H1 (cell line): ENCODE measurements at regions not wholly inside any gene's neighbourhood (a gene's known extent, or its start where the extent isn't known, plus 50 kb on each side); places are given as distances from the start of the nearest gene placed in this dataset.

Source experiments
- CTCF ChIA-PET: fragments of 300-600 bp; sonication (Branson Sonifier 250); formaldehyde crosslinking; loops from one replicate; lab custom pipeline; 2021; ENCODE audit not compliant: partially characterized antibody; lab: Charles Lee
- POLR2A ChIA-PET: fragments of 300-600 bp; sonication (Branson Sonifier 250); formaldehyde crosslinking; loops from one replicate; lab custom pipeline; 2021; ENCODE audit warnings: inconsistent platforms; ENCODE audit not compliant: partially characterized antibody; lab: Charles Lee
- DNase-seq, 2 experiments: peaks; one replicate each; pipeline versions ENCODE4 v3.0.0 to v3.0.0-alpha.2; 2010 to 2022; ENCODE audit warnings: low spot score in 2 of 2, low read depth in 1 of 2, mixed read lengths in 1 of 2
- FAIRE-seq: peaks from 2 replicates; lab custom pipeline; 2011; peaks lifted over from hg19 to GRCh38; lab: Jason Lieb, UNC
- H2AFZ ChIP-seq: 2 replicates; pipeline ENCODE4 v1.8.1; 2012; ENCODE audit warnings: low read length, inconsistent platforms
- H2AK5ac ChIP-seq: 2 replicates; pipeline ENCODE4 v1.6.1; 2013; ENCODE audit warnings: low read depth, low read length
- H2BK120ac ChIP-seq: replicated peaks from 2 replicates; pipeline ENCODE3; 2013; ENCODE audit warnings: low read depth, low read length, inconsistent platforms
- H2BK12ac ChIP-seq: 2 replicates; pipeline ENCODE4 v1.6.1; 2013; ENCODE audit warnings: low read depth, low read length
- H2BK15ac ChIP-seq: 2 replicates; pipeline ENCODE4 v1.6.1; 2013; ENCODE audit warnings: low read length
- H2BK20ac ChIP-seq: 2 replicates; pipeline ENCODE4 v1.6.1; 2013; ENCODE audit warnings: low read length
- H2BK5ac ChIP-seq: 2 replicates; pipeline ENCODE4 v1.6.1; 2013; ENCODE audit warnings: low read depth, low read length
- H3K14ac ChIP-seq: 2 replicates; pipeline ENCODE4 v1.6.1; 2013; ENCODE audit warnings: inconsistent platforms; ENCODE audit not compliant: insufficient read length
- H3K18ac ChIP-seq: 2 replicates; pipeline ENCODE4 v1.6.1; 2013; ENCODE audit warnings: low read length; ENCODE audit errors: extremely low read depth
- H3K23ac ChIP-seq: 2 replicates; pipeline ENCODE4 v1.6.1; 2013; ENCODE audit warnings: inconsistent platforms; ENCODE audit not compliant: insufficient read length
- H3K23me2 ChIP-seq: 2 replicates; pipeline ENCODE4 v1.6.1; 2013; ENCODE audit warnings: low read depth, low read length
- H3K27ac ChIP-seq: 2 replicates; pipeline ENCODE4 v1.6.1; 2011; ENCODE audit warnings: low read depth, low read length, inconsistent platforms
- H3K27me3 ChIP-seq, 4 experiments: replicated peaks in 1 of 4; 1 replicate in 1 of 4; 2 replicates in 3 of 4; pipeline versions ENCODE4 v1.6.1 to v1.8.1; 2011 to 2013; ENCODE audit warnings: low read length in 3 of 4, mild to moderate bottlenecking in 3 of 4, inconsistent platforms in 2 of 4, mixed read lengths in 2 of 4, moderate library complexity in 1 of 4; ENCODE audit not compliant: control insufficient read depth in 3 of 4, insufficient read depth in 3 of 4; ENCODE audit errors: extremely low read depth in 1 of 4
- H3K36me3 ChIP-seq, 4 experiments: 2 replicates each; pipeline versions ENCODE4 v1.6.1 to v1.8.1; 2011 to 2013; ENCODE audit warnings: mild to moderate bottlenecking in 4 of 4, low read length in 3 of 4, moderate library complexity in 2 of 4, control low read depth in 1 of 4, inconsistent platforms in 1 of 4; ENCODE audit not compliant: insufficient read depth in 4 of 4, control insufficient read depth in 2 of 4
- H3K4ac ChIP-seq: replicated peaks from 2 replicates; pipeline ENCODE3; 2013; ENCODE audit warnings: low read length, low read depth, mixed read lengths, inconsistent platforms; ENCODE audit not compliant: insufficient read length
- H3K4me1 ChIP-seq, 4 experiments: replicated peaks in 1 of 4; 1 replicate in 1 of 4; 2 replicates in 3 of 4; pipeline versions ENCODE4 v1.6.1 to v1.8.1; 2011 to 2013; ENCODE audit warnings: low read length in 3 of 4, inconsistent platforms in 2 of 4, mixed read lengths in 1 of 4; ENCODE audit not compliant: insufficient read depth in 4 of 4, control insufficient read depth in 3 of 4
- H3K4me2 ChIP-seq, 2 experiments: 2 replicates each; pipeline versions ENCODE4 v1.6.1 to v1.8.1; 2011 to 2013; ENCODE audit warnings: low read depth in 2 of 2, low read length in 2 of 2, control low read depth in 1 of 2, inconsistent platforms in 1 of 2, mild to moderate bottlenecking in 1 of 2; ENCODE audit not compliant: insufficient read depth in 1 of 2
- H3K4me3 ChIP-seq, 4 experiments: fragments of 200-600, 300-600 bp in 1 of 4; sonication (generic), shearing (Covaris generic), sonication (Bioruptor Twin) in 1 of 4; 2 replicates each; pipeline versions ENCODE4 v1.5.1 to v1.8.1; 2011 to 2016; ENCODE audit warnings: low read length in 4 of 4, low read depth in 3 of 4, control low read depth in 2 of 4, inconsistent platforms in 2 of 4, mild to moderate bottlenecking in 2 of 4, mixed read lengths in 1 of 4, moderate library complexity in 1 of 4; ENCODE audit not compliant: insufficient read depth in 2 of 4; ENCODE audit errors: extremely low read depth in 1 of 4
- H3K56ac ChIP-seq: replicated peaks from 2 replicates; pipeline ENCODE3; 2013; ENCODE audit warnings: low read depth, mild to moderate bottlenecking, mixed read lengths, low read length, inconsistent platforms; ENCODE audit not compliant: insufficient read length
- H3K79me1 ChIP-seq: 2 replicates; pipeline ENCODE4 v1.6.1; 2013; ENCODE audit warnings: low read depth, low read length, control low read depth
- H3K79me2 ChIP-seq, 2 experiments: 2 replicates each; pipeline versions ENCODE4 v1.6.1 to v1.8.1; 2012 to 2013; ENCODE audit warnings: low read length in 2 of 2, mild to moderate bottlenecking in 2 of 2, inconsistent platforms in 1 of 2; ENCODE audit not compliant: insufficient read depth in 2 of 2, control insufficient read depth in 1 of 2
- H3K9ac ChIP-seq, 4 experiments: replicated peaks in 1 of 4; 1 replicate in 1 of 4; 2 replicates in 3 of 4; pipeline versions ENCODE4 v1.6.1 to v1.8.1; 2011 to 2013; ENCODE audit warnings: low read depth in 3 of 4, low read length in 3 of 4, control low read depth in 2 of 4, mild to moderate bottlenecking in 2 of 4, moderate library complexity in 2 of 4, inconsistent platforms in 1 of 4; ENCODE audit errors: extremely low read depth in 1 of 4
- H3K9me3 ChIP-seq, 2 experiments: 2 replicates each; pipeline versions ENCODE4 v1.6.1 to v1.8.1; 2012 to 2013; ENCODE audit warnings: mild to moderate bottlenecking in 2 of 2, moderate library complexity in 2 of 2, control low read depth in 1 of 2, inconsistent platforms in 1 of 2, low read depth in 1 of 2, low read length in 1 of 2, mixed read lengths in 1 of 2; ENCODE audit not compliant: insufficient read depth in 2 of 2
- H4K20me1 ChIP-seq, 2 experiments: replicated peaks in 1 of 2; 2 replicates each; pipeline versions ENCODE3 to v1.8.1; 2011 to 2013; ENCODE audit warnings: inconsistent platforms in 2 of 2, low read length in 2 of 2, mild to moderate bottlenecking in 1 of 2; ENCODE audit not compliant: insufficient read depth in 2 of 2, control insufficient read depth in 1 of 2
- H4K5ac ChIP-seq: 2 replicates; pipeline ENCODE4 v1.6.1; 2013; ENCODE audit warnings: low read length, low read depth, mixed read lengths, inconsistent platforms; ENCODE audit not compliant: insufficient read length
- H4K8ac ChIP-seq: 2 replicates; pipeline ENCODE4 v1.8.0; 2013; ENCODE audit warnings: mild to moderate bottlenecking, moderate library complexity, low read length, inconsistent platforms; ENCODE audit not compliant: insufficient read depth; ENCODE audit errors: extremely low read depth
- H4K91ac ChIP-seq: replicated peaks from 2 replicates; pipeline ENCODE3; 2013; ENCODE audit warnings: low read length, mixed read lengths, inconsistent platforms; ENCODE audit not compliant: insufficient read length
- BCL11A ChIP-seq, 2 experiments: IDR thresholded peaks; one replicate each; pipeline ENCODE4 v1.6.1; 2011; ENCODE audit warnings: low read depth in 2 of 2, low read length in 2 of 2, mild to moderate bottlenecking in 2 of 2
- CTBP2 ChIP-seq: IDR thresholded peaks from 2 replicates; pipeline ENCODE4 v1.7.0; 2011; ENCODE audit warnings: borderline replicate concordance, mild to moderate bottlenecking, moderate library complexity, mixed read lengths, low read length; ENCODE audit not compliant: insufficient read depth, insufficient read length
- E2F6 ChIP-seq: IDR thresholded peaks from 2 replicates; pipeline ENCODE4 v1.6.1; 2012; ENCODE audit warnings: inconsistent platforms
- EGR1 ChIP-seq: IDR thresholded peaks from 2 replicates; pipeline ENCODE4 v1.6.1; 2011; ENCODE audit warnings: low read depth, low read length, borderline replicate concordance
- FOSL1 ChIP-seq: IDR thresholded peaks from 2 replicates; pipeline ENCODE4 v1.6.1; 2011; ENCODE audit warnings: mild to moderate bottlenecking, low read depth, low read length, moderate library complexity; ENCODE audit not compliant: insufficient read depth
- HDAC6 ChIP-seq: IDR thresholded peaks from one replicate; pipeline ENCODE4 v1.7.1; 2012; ENCODE audit warnings: low read depth, mild to moderate bottlenecking, inconsistent platforms, low read length, moderate library complexity
- JUN ChIP-seq: IDR thresholded peaks from 2 replicates; pipeline ENCODE4 v1.6.1; 2011; ENCODE audit warnings: low read depth, mild to moderate bottlenecking, improper control_type of control experiment, low read length
- MAFK ChIP-seq: IDR thresholded peaks from 2 replicates; pipeline ENCODE4 v1.6.1; 2012; ENCODE audit warnings: low read depth, mild to moderate bottlenecking, improper control_type of control experiment, low read length
- NRF1 ChIP-seq: IDR thresholded peaks from 2 replicates; pipeline ENCODE4 v1.6.1; 2011; ENCODE audit warnings: mild to moderate bottlenecking, low read depth, low read length, improper control_type of control experiment
- PHF8 ChIP-seq: fragments of 200-600 bp; sonication (generic); conservative IDR thresholded peaks from 2 replicates; pipeline ENCODE4 v1.7.1; 2012; ENCODE audit warnings: low read depth, mild to moderate bottlenecking, inconsistent platforms, low read length, moderate library complexity
- SP1 ChIP-seq: IDR thresholded peaks from 2 replicates; pipeline ENCODE4 v1.6.1; 2011; ENCODE audit warnings: low read depth, low read length
- SUZ12 ChIP-seq: fragments of 200-600 bp; sonication (generic); IDR thresholded peaks from 2 replicates; pipeline ENCODE4 v1.6.1; 2012; ENCODE audit warnings: mild to moderate bottlenecking, inconsistent platforms, low read length, moderate library complexity, mixed read lengths
- TBP ChIP-seq: IDR thresholded peaks from 2 replicates; pipeline ENCODE4 v1.6.1; 2011; ENCODE audit warnings: low read depth, low read length, improper control_type of control experiment
- USF2 ChIP-seq: IDR thresholded peaks from 2 replicates; pipeline ENCODE4 v1.6.1; 2011; ENCODE audit warnings: low read length, improper control_type of control experiment
- WGBS, 2 experiments: shearing (Covaris generic) in 1 of 2; methylation state at CpG; one replicate each; pipeline versions ENCODE4 v1.1.6 to v1.1.7; 2013 to 2015; ENCODE audit warnings: low lambda C conversion rate in 2 of 2, mixed read lengths in 2 of 2, inconsistent platforms in 1 of 2, low coverage in 1 of 2, missing lambda C conversion rate in 1 of 2; ENCODE audit not compliant: insufficient replicate concordance in 2 of 2, insufficient coverage in 1 of 2, insufficient read length in 1 of 2; ENCODE audit errors: extremely low coverage in 1 of 2, missing lambda C conversion rate in 1 of 2; 5-methylcytosine and 5-hydroxymethylcytosine counted together

GRCh38 chrX:69430785-69431184 lies 73.3 kb upstream of the NALF2 start:
- no peaks in the 10 kb centered on the region for H3K27me3 ChIP-seq
- H4K5ac ChIP-seq, result no peak overlapping the region
- H2BK20ac ChIP-seq, result no peak overlapping the region
- no peak overlapping the region for H3K18ac ChIP-seq
- no peak overlapping the region for H3K27ac ChIP-seq
- H3K23me2 ChIP-seq, result no peaks in the 10 kb centered on the region
- no peak overlapping the region for H2AFZ ChIP-seq
- H3K79me1 ChIP-seq, result no peaks in the 10 kb centered on the region
- no peak for FAIRE-seq
- H4K91ac ChIP-seq, result no peak overlapping the region
- H3K9me3 ChIP-seq, result no peaks in the 10 kb centered on the region
- POLR2A ChIA-PET, result no interaction called here
- no peak overlapping the region for H3K23ac ChIP-seq
- H2BK120ac ChIP-seq, result no peak overlapping the region
- no peak overlapping the region for H2BK15ac ChIP-seq
- H3K79me2 ChIP-seq, result no peaks in the 10 kb centered on the region
- no peak overlapping the region for H3K4me3 ChIP-seq
- no peak overlapping the region for H3K14ac ChIP-seq
- CTCF ChIA-PET, result interaction anchor here (0.6 to 2.0 kb wide), 3 partner anchors 15 to 891 kb away, joined by 3 to 4 read pairs (median 3); no protein-coding TSS in a partner anchor
- no peak overlapping the region for H4K8ac ChIP-seq
- H3K4me1 ChIP-seq, result no peaks in the 10 kb centered on the region
- 93% methylated on average over 2 of the region's 2 CpGs; no CpG with 5 or more reads in 1 of the 2 experiments for WGBS, 2 experiments
- H2AK5ac ChIP-seq, result no peak overlapping the region
- no peaks in the 10 kb centered on the region for H3K36me3 ChIP-seq
- no peak overlapping the region for H2BK5ac ChIP-seq
- no peaks in the 10 kb centered on the region for H4K20me1 ChIP-seq
- H3K4me2 ChIP-seq, result no peak overlapping the region
- no peak for DNase-seq
- H3K56ac ChIP-seq, result no peak overlapping the region
- H3K9ac ChIP-seq, result no peak overlapping the region
- no peak overlapping the region for H2BK12ac ChIP-seq
- H3K4ac ChIP-seq, result no peak overlapping the region
- TF ChIP-seq FOSL1 (no peak), BCL11A (IDR thresholded peaks at IDR 0.05; ENCODE audit: low read depth in 2 of 2, low read length in 2 of 2) (no peak), HDAC6 (no peak), TBP (no peak), SUZ12 (no peak), PHF8 (no peak), EGR1 (no peak), MAFK (no peak), NRF1 (no peak), E2F6 (no peak), CTBP2 (no peak), USF2 (no peak), SP1 (no peak), JUN (no peak)
